ENCODE measurements at regions not wholly inside any gene's neighbourhood (a gene's known extent, or its start where the extent isn't known, plus 50 kb on each side); places are given as distances from the start of the nearest gene placed in this dataset.

- DNase-seq, result no peak
Observed at GRCh38 chr18:27616324-27616723, 431.2 kb upstream of the CHST9 start.

- no peak for DNase-seq
Observed at GRCh38 chr18:27614951-27615844, 430.1 kb upstream of the CHST9 start.

- no peak for DNase-seq
Observed at GRCh38 chr18:27609221-27609620, 424.1 kb upstream of the CHST9 start.

- no peak for DNase-seq
Observed at GRCh38 chr18:27608742-27609141, 423.6 kb upstream of the CHST9 start.

- DNase-seq, result no peak
Observed at GRCh38 chr18:27608174-27608573, 423.1 kb upstream of the CHST9 start.

- DNase-seq, result no peak
Observed at GRCh38 chr18:27606741-27607140, 421.6 kb upstream of the CHST9 start.

GRCh38 chr18:27605107-27605834 is 420.2 kb upstream of the CHST9 start:
- DNase-seq, result peak; percentile 64

- no peak for DNase-seq
Observed at GRCh38 chr18:27604583-27604982, 419.5 kb upstream of the CHST9 start.

- no peak for DNase-seq
Observed at GRCh38 chr18:27602092-27602491, 417.0 kb upstream of the CHST9 start.

- DNase-seq, result no peak
Observed at GRCh38 chr18:27600245-27600644, 415.1 kb upstream of the CHST9 start.

- peak; percentile 31 for DNase-seq
Observed at GRCh38 chr18:27599202-27599829, 414.2 kb upstream of the CHST9 start.

GRCh38 chr18:27595113-27595838 is 410.2 kb upstream of the CHST9 start:
- DNase-seq, result no peak

GRCh38 chr18:27585602-27586173 is 400.6 kb upstream of the CHST9 start:
- DNase-seq, result no peak

- DNase-seq, result no peak
Observed at GRCh38 chr18:27583466-27583865, 398.4 kb upstream of the CHST9 start.

GRCh38 chr18:27582760-27583412 is 397.8 kb upstream of the CHST9 start:
- no peak for DNase-seq

- no peak for DNase-seq
Observed at GRCh38 chr18:27581296-27581904, 396.3 kb upstream of the CHST9 start.

GRCh38 chr18:27579364-27579763 is 394.3 kb upstream of the CHST9 start:
- DNase-seq, result no peak

GRCh38 chr18:27577752-27578151 is 392.6 kb upstream of the CHST9 start:
- no peak for DNase-seq

- no peak for DNase-seq
Observed at GRCh38 chr18:27577265-27577664, 392.2 kb upstream of the CHST9 start.

- no peak for DNase-seq
Observed at GRCh38 chr18:27567434-27567833, 382.3 kb upstream of the CHST9 start.

- DNase-seq, result peak; percentile 34
Observed at GRCh38 chr18:27564066-27564465, 379.0 kb upstream of the CHST9 start.

Data from right hindlimb (tissue), 1 donor.